AG04449 (cell line): ENCODE measurements at regions not wholly inside any gene's neighbourhood (a gene's known extent, or its start where the extent isn't known, plus 50 kb on each side); places are given as distances from the start of the nearest gene placed in this dataset.

Experiments used
- CTCF ChIA-PET: fragments of 350-600 bp; formaldehyde crosslinking; extraction: SDS; loops from one replicate; lab custom pipeline; 2021; ENCODE audit warnings: antibody characterized with exemption; lab: Yijun Ruan, JAX
- POLR2A ChIA-PET: fragments of 400-600, 350-600 bp; formaldehyde crosslinking; extraction: SDS; loops from one replicate; lab custom pipeline; 2020; ENCODE audit warnings: antibody characterized with exemption, inconsistent platforms; lab: Yijun Ruan, JAX
- DNase-seq: peaks from one replicate; pipeline ENCODE4 v3.0.0-alpha.2; 2010; ENCODE audit warnings: low read depth, low spot score
- H3K4me3 ChIP-seq: 2 replicates; pipeline ENCODE4 v1.5.1; 2011; ENCODE audit warnings: low read depth, mild to moderate bottlenecking, control low read depth, low read length
- TF ChIP-seq, protein P1 (sequence below): IDR thresholded peaks from one replicate; pipeline ENCODE4 v1.5.1; 2011; ENCODE audit warnings: mild to moderate bottlenecking, moderate library complexity, low read length, control low read depth, inconsistent platforms; ENCODE audit not compliant: insufficient read depth; ENCODE audit errors: missing control alignments

DNA sequence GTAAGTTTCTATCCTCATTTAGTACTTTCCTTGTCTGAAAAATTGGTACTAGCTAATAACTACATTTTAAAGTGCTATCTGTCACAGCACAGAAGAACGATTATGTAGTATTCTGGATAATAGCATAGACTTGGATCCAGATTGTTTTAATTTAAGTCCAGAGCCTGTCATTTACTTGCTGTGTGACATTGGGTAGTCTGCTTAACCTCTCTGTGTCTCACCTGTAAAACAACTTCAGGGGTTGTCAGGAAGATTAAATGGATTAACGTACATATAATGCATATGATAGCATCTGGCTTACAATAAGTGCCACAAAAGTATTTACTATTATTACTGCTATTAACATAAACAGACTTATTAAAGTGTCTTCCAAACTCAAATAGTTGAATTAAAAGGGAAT lies 1221.4 kb downstream of the GATA3 start:
- ChIA-PET CTCF (no interaction called here), POLR2A (no interaction called here)
- no peak overlapping the region for H3K4me3 ChIP-seq
- DNase-seq = no peak
- TF ChIP-seq, protein P1, sequence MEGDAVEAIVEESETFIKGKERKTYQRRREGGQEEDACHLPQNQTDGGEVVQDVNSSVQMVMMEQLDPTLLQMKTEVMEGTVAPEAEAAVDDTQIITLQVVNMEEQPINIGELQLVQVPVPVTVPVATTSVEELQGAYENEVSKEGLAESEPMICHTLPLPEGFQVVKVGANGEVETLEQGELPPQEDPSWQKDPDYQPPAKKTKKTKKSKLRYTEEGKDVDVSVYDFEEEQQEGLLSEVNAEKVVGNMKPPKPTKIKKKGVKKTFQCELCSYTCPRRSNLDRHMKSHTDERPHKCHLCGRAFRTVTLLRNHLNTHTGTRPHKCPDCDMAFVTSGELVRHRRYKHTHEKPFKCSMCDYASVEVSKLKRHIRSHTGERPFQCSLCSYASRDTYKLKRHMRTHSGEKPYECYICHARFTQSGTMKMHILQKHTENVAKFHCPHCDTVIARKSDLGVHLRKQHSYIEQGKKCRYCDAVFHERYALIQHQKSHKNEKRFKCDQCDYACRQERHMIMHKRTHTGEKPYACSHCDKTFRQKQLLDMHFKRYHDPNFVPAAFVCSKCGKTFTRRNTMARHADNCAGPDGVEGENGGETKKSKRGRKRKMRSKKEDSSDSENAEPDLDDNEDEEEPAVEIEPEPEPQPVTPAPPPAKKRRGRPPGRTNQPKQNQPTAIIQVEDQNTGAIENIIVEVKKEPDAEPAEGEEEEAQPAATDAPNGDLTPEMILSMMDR = no peak

DNA sequence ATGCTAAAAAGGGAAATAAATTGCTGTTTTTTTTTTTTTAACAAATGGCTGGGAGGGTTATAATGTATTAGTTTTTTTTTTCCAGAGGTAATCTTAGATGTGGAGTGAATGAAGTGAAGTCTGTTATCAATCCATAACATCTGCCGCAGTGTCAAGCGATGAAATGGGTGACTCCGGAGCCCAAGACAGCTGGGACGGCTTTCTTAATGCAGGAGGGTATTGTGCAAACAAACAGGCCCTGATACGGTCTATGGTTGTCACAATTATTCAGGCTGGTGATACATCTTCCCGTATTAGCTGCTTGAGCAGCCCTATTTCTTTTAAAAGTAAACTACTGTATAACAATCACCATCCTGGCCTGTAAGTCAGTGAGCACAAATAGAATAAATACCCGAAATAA lies 1231.2 kb downstream of the GATA3 start:
- no peak for DNase-seq
- ChIA-PET POLR2A (no interaction called here), CTCF (no interaction called here)
- no peak overlapping the region for H3K4me3 ChIP-seq
- TF ChIP-seq, protein P1 = no peak

DNA sequence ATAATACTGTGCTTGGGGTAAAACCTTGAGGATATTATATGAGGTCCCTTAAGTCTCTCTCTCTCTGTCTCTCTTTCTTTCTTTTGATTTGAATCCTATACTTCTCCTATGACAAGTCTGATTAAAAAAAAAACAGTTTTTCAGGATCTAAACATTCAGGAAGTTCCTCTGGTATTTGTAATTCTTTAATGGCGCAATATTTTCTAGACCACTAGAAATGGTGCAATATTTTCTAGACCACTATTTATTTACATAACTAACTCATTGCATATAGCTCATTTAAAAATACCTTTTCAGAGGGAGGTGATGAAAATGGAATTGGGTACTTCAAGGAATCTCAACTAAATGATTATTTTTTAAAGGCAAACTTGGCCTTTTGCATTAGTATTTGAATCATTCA lies 1235.3 kb downstream of the GATA3 start:
- ChIA-PET POLR2A (no interaction called here), CTCF (no interaction called here)
- no peak for DNase-seq
- no peak overlapping the region for H3K4me3 ChIP-seq
- TF ChIP-seq, protein P1 = no peak

DNA sequence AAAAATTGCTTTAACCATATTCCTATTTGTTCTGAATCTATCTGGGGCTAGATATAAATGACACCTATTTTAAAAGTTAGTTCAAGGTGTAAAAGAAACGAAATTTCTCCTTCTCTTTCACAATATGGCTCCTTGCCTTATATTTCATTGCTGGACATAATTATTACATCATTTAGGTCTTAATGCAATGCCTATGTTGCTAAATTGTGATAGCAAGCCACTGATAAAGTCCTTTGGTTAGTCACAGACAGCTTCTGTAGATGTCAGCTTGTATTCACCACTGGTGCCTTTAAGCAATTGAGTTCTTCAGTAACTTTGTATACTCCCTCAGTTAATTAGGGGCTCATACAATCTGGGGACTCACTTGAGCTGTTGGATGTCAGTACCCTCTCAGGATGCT lies 1236.6 kb downstream of the GATA3 start:
- TF ChIP-seq, protein P1 = no peak
- ChIA-PET CTCF (no interaction called here), POLR2A (no interaction called here)
- DNase-seq = no peak
- H3K4me3 ChIP-seq = no peak overlapping the region

DNA sequence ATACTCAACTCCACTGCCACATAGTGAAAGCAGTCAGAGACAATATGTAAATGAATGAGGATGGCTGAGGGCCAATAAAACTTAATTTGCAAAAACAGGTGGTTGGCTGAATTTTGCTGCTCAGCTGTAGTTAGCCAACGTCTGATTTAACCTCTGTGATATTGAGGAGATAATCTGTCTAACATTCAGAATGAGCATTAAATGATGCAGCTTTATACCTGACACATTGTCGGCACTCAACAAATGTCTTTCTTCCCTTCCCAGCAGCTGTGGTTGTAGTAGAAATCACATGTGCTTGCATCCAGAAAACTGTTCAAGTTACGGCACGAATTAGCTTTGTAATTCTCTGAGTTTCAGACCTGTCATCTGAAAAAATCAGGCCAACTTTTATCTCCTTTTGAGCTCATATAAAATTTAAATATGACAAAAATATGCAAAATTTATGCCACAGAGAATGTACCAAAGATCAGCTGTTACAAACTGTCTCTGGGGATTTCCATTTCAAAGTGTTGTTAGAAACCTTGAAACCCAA lies 1239.7 kb downstream of the GATA3 start:
- H3K4me3 ChIP-seq = no peak overlapping the region
- POLR2A ChIA-PET = no interaction called here
- CTCF ChIA-PET = interaction anchor here (1.3 to 1.8 kb wide), 2 partner anchors 1769 kb away, joined by 3 to 7 read pairs; no protein-coding TSS in a partner anchor
- TF ChIP-seq, protein P1 = no peak
- no peak for DNase-seq

DNA sequence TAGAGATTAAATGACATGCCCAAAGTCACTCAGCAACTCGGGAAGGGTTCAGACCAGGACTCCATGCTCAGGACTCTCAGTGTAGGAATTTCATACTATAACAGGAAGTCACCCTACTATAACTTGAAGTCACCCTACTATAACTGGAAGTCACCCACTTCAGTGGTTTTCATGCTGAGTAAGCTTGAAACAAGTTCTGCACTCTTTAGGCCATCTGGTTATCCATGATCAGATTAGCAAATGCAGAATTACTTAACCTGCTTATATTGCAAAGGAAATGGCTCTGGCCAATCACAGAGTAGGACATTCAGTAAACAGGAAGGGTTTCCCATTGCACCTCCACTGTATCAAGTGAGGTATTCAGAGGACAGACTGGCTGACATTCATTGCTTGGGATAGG lies 1240.4 kb downstream of the GATA3 start:
- TF ChIP-seq, protein P1 = no peak
- CTCF ChIA-PET = interaction anchor here (1.8 kb wide), 1 partner anchor 1770 kb away, joined by 7 read pairs; no protein-coding TSS in a partner anchor
- no peak overlapping the region for H3K4me3 ChIP-seq
- no peak for DNase-seq
- POLR2A ChIA-PET = no interaction called here
